IPS-15b (cell line): ENCODE measurements at regions not wholly inside any gene's neighbourhood (a gene's known extent, or its start where the extent isn't known, plus 50 kb on each side); places are given as distances from the start of the nearest gene placed in this dataset.

Source experiments
- H3K27me3 ChIP-seq: one replicate; pipeline ENCODE4 v1.6.1; 2013; ENCODE audit warnings: low read length; ENCODE audit not compliant: control insufficient read depth, insufficient read depth
- H3K36me3 ChIP-seq: one replicate; pipeline ENCODE4 v1.6.1; 2013; ENCODE audit warnings: low read length; ENCODE audit not compliant: control insufficient read depth, insufficient read depth
- H3K4me1 ChIP-seq: one replicate; pipeline ENCODE4 v1.6.1; 2013; ENCODE audit warnings: mild to moderate bottlenecking, low read length; ENCODE audit not compliant: control insufficient read depth, insufficient read depth
- H3K4me3 ChIP-seq: one replicate; pipeline ENCODE4 v1.5.1; 2013; ENCODE audit warnings: low read depth, low read length
- H3K9ac ChIP-seq: one replicate; pipeline ENCODE4 v1.6.1; 2013; ENCODE audit warnings: low read depth, mild to moderate bottlenecking, low read length
- H3K9me3 ChIP-seq: one replicate; pipeline ENCODE4 v1.6.1; 2013; ENCODE audit warnings: mild to moderate bottlenecking, low read length; ENCODE audit not compliant: control insufficient read depth, insufficient read depth

DNA sequence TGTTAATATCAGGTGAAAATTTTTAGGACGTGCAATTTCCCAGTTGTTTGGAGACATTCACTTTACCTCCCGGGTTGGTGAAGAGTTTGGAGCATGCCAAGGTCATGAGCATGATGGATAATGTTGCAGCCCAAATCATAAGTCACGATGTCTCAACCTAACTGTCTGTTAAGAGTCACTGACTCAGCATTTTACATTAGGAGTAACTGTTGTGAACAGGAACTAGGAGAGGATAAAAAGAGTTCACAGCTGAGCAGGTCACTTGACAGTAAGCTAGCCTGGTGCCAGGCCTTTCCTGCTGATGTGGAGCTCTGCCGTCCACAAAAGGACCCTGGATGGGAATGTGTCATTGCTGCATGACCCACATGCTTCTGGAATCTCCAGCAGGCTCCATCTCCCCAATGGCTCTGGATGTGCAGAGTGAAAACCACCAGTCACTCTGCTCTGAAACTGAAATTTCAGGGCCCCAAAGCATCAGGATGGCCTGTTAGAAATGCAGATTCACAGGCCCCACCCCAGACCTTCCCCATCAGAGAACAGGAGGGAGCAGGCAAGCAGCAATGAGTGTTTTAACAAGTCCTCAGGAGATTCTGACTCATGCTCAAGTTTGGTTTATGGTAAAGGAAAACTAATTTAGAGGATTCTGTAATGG is 371.6 kb upstream of the MAF start:
- Histone ChIP-seq H3K36me3 (no peaks in the 10 kb centered on the region), H3K9ac (no peak overlapping the region), H3K4me3 (no peak overlapping the region), H3K9me3 (no peaks in the 10 kb centered on the region), H3K27me3 (no peaks in the 10 kb centered on the region), H3K4me1 (no peaks in the 10 kb centered on the region)

DNA sequence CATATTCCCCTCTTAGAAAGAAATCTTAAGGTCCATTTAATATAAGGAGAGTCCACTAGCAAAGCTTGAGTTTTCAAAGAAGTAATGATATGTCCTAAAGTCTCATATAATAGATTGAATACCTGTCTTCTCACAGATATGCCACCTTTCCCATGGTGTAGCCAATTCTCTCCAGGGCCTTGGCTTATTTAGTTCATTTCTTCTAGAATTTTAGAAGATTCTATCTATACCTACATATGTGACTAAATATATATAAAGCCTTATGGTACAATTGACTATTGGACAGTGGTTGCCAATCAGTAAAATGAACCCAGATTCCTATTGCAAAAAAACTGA is 370.7 kb upstream of the MAF start:
- Histone ChIP-seq H3K27me3 (no peaks in the 10 kb centered on the region), H3K9me3 (no peaks in the 10 kb centered on the region), H3K9ac (no peak overlapping the region), H3K4me3 (no peak overlapping the region), H3K4me1 (no peaks in the 10 kb centered on the region), H3K36me3 (no peaks in the 10 kb centered on the region)

DNA sequence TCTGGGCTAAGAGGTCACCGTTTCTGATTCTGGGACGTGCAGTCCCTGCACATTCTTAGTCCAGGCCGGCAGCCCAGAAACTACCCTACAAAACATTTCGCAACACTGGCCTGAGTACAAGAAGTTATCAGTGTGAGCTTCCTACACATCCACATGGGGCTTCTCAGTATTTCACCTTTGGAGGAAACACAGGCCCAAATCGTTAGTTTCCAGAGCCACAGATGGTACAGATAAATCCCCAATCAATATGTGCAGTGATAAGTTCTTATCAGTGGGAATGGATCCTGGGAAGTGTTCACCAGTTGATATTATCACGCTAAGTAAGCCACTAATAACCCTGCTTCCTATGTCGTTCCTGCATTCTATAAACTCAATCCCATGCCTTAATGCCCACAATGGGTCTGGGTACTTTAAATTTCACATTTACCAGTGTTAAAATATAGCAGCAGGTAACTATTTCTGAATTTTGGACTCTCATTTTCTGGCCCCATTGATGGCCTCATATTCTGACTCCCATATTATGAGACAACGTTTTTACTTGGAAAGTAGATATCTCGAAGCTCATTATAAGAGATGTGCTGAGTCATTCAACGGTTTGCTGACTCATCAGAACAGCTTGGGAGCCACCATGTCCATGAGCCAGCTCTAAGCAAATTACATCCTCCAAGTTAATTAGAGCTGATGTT is 370.2 kb upstream of the MAF start:
- Histone ChIP-seq H3K9me3 (no peaks in the 10 kb centered on the region), H3K27me3 (no peaks in the 10 kb centered on the region), H3K36me3 (no peaks in the 10 kb centered on the region)

DNA sequence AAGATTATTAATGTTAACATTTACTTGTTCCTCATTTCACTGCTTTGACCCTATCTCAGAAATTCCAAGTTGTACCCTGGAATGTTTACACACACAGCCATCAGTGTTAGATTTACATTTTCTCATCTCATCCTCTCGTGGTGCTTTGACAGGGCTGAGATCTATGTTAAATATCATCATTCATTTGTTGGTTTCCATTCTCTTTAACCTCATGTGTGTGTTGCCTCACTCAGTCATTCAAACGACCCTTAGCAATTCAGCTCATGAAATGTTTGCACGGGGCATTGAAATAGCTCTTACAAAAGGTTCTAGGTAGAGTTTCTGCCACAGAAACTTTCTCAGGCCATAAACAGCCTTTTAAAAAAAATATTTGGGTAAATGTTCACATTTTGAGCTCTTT is 369.6 kb upstream of the MAF start:
- Histone ChIP-seq H3K9me3 (no peaks in the 10 kb centered on the region), H3K9ac (no peak overlapping the region), H3K4me3 (no peak overlapping the region), H3K4me1 (no peaks in the 10 kb centered on the region), H3K27me3 (no peaks in the 10 kb centered on the region), H3K36me3 (no peaks in the 10 kb centered on the region)

More for the DNA sequence above, 370.2 kb upstream of the MAF start:
- H3K9ac ChIP-seq = no peak overlapping the region
- no peaks in the 10 kb centered on the region for H3K4me1 ChIP-seq
- no peak overlapping the region for H3K4me3 ChIP-seq

DNA sequence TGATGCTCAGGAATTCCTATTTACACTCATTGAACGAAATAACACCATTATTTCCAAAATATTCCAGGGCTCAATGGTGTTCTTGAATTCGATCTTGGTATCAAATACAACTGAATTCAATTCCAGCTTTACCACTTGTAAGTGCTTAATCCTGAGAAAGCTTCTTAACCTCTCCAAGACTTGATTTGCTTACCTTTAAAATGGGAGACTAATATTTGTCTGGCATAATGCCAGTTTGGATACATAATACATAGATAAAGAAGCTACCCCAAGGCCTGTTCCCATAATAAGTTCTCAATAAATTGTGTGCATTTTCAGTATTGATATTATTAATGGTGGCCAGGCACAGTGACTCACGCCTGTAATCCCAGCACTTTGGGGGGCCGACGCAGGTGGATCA is 368.9 kb upstream of the MAF start:
- Histone ChIP-seq H3K4me1 (no peaks in the 10 kb centered on the region), H3K9me3 (no peaks in the 10 kb centered on the region), H3K27me3 (no peaks in the 10 kb centered on the region), H3K4me3 (no peak overlapping the region), H3K9ac (no peak overlapping the region), H3K36me3 (no peaks in the 10 kb centered on the region)

DNA sequence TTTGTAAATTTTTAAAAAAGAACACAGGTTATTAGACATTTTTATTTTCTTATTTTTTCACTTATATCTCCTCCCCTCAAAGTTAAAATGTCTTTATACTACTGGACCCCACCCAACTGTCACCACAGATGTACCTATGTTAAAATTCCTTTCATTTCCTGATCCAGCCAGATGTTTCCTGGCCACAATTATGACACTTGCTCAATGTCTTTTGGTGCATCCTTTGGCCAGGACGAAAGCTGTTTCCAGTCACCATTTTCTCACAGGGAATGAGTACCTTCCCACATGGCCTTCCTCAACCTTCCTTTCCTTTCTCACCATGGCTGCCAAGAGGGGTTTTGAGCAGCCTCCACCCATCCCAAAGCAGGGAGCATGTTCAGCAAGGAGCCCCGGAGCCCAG is 365.7 kb upstream of the MAF start:
- H3K27me3 ChIP-seq = no peaks in the 10 kb centered on the region
- no peak overlapping the region for H3K4me3 ChIP-seq
- H3K9me3 ChIP-seq = no peaks in the 10 kb centered on the region

DNA sequence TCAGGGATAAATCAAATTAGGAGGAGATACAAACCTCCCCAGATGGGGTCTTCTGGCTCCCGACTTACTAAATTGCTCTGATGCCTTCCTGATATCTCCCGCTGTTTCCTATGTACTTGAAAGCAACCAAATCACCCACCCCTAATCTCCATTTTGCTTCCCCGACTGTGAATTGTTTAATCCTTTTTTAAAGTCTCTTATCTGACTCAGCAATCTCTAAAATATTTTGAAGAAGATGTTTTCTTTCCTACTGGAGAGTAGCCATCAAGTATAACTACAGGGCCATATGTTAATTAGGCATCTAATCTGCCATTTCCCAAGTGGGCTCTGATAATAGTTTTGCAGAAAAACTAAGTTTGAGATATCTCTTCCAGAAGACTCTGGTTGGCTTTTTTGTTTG is 365.2 kb upstream of the MAF start:
- Histone ChIP-seq H3K36me3 (no peaks in the 10 kb centered on the region), H3K4me1 (no peaks in the 10 kb centered on the region), H3K27me3 (no peaks in the 10 kb centered on the region), H3K9me3 (no peaks in the 10 kb centered on the region), H3K4me3 (no peak overlapping the region), H3K9ac (no peak overlapping the region)

More for the DNA sequence above, 365.7 kb upstream of the MAF start:
- H3K36me3 ChIP-seq = no peaks in the 10 kb centered on the region
- no peaks in the 10 kb centered on the region for H3K4me1 ChIP-seq
- no peak overlapping the region for H3K9ac ChIP-seq

DNA sequence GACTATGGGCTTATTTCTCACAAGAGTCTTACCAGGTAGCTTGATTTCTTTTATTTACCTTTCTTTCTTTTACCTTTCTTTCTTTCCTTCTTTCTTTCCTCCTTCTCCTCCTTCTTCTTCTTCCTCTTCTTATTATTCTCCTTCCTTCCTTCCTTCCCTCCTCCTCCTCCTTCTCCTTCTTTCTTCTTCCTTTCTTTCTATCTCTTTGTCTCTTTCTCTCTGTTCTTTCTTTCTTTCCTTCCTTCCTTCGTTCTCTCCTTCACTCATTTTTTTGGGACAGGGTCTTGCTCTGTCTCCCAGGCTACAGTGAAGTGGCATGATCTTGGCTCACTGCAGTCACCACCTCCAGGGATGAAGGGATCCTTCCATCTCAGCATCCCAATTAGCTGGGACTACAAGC is 363.6 kb upstream of the MAF start:
- Histone ChIP-seq H3K36me3 (no peaks in the 10 kb centered on the region), H3K4me1 (no peaks in the 10 kb centered on the region), H3K9ac (no peak overlapping the region), H3K27me3 (no peaks in the 10 kb centered on the region), H3K9me3 (no peaks in the 10 kb centered on the region), H3K4me3 (no peak overlapping the region)

DNA sequence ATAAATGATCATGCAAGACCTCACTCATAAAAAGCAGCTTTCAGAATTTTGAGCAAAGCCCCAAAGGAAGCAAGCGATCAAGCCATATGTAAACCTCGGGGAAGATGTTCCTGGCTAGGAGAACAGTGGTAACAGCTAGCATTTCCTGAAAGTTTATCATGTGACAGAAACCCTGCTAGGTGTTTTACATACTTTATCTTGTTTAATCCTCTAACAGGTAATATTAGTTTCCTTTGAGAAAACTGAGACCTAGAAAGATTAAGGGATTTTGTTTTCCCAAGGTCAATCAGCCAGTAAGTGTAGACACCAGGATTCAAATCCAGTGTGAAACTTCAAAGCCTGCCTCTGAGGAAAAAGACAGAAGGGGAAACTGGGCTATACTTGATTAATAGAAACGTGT is 362.4 kb upstream of the MAF start:
- Histone ChIP-seq H3K36me3 (no peaks in the 10 kb centered on the region), H3K9me3 (no peaks in the 10 kb centered on the region), H3K27me3 (no peaks in the 10 kb centered on the region), H3K4me1 (no peaks in the 10 kb centered on the region), H3K9ac (no peak overlapping the region), H3K4me3 (no peak overlapping the region)

DNA sequence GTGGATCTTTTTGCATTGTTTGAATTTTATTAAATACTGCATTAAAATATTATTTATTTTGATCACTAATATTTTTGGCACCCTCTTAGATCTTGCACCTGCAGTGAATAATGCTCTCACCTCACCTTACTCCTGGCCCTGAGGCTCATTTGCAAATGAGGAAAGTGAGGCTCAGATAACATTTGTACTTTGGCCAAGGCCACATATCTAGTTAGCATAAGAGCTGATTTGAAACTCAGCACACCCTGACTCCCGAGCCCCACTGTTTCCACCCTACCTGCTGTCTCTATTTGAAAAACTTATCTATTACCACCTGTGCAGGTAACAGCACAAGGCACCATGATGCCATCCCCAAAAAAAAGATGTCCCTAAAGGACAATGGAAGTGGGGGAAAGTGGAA is 358.7 kb upstream of the MAF start:
- no peaks in the 10 kb centered on the region for H3K27me3 ChIP-seq
- H3K4me1 ChIP-seq = no peaks in the 10 kb centered on the region
- no peaks in the 10 kb centered on the region for H3K36me3 ChIP-seq
- no peak overlapping the region for H3K9ac ChIP-seq
- H3K9me3 ChIP-seq = no peaks in the 10 kb centered on the region
- H3K4me3 ChIP-seq = no peak overlapping the region

DNA sequence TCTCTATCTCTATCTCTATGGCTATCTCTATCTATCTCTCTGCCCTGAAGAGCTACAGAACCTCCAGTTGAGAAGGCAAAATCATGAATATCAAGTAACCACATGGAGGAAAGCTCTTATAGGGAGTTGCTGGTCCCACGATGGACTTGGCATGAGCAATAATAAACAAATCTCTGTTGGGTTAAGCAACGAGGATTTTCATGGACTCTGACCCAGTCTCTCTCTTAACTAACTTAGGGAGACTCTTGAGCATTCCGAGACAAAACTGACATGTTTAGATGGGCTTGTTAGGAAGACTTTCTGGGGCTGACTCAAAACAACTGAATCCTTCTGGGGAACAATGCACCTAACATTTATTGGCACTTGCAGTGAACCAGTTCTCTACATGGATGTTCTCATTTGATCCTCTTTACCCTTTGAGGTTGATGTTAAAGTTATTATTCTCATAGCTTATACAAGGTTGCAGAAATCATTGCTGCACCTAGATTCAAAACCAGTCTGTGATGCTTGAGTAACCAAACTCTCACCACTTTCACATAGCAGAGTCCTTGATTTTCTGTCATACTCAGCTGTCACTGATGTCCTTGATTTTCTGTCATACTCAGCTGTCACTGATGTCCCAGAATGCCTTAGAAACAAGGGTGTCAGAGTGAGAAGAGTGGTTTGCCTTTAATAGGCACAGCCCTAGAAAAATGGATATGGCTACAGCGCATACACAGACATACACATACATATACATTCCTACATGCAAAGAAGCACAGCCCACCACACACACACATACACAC is 354.6 kb upstream of the MAF start:
- Histone ChIP-seq H3K4me1 (no peaks in the 10 kb centered on the region), H3K4me3 (no peak overlapping the region), H3K9me3 (no peaks in the 10 kb centered on the region), H3K27me3 (no peaks in the 10 kb centered on the region), H3K36me3 (no peaks in the 10 kb centered on the region), H3K9ac (no peak overlapping the region)
